Colon (tissue), 2 donors: ENCODE measurements at regions not wholly inside any gene's neighbourhood (a gene's known extent, or its start where the extent isn't known, plus 50 kb on each side); places are given as distances from the start of the nearest gene placed in this dataset.
"Not testable (repeated sequence)": the region's sequence is repeated elsewhere in the genome, so short reads cannot be mapped to it uniquely, and the experiment has no call there.

Experiments
- FAIRE-seq: peaks from 2 replicates; lab custom pipeline; 2012; peaks lifted over from hg19 to GRCh38; lab: Jason Lieb, UNC
- donor health status: control.
- donor health status: control.

GRCh38 chr2:136715146-136715545, 50.2 kb upstream of the THSD7B start:
- no peak for FAIRE-seq

GRCh38 chr2:136714452-136714951, 50.8 kb upstream of the THSD7B start:
- FAIRE-seq, result no peak

GRCh38 chr2:136713739-136714138, 51.6 kb upstream of the THSD7B start:
- no peak for FAIRE-seq

- FAIRE-seq, result no peak
Observed at GRCh38 chr2:136705336-136705735, 60.0 kb upstream of the THSD7B start.

- no peak for FAIRE-seq
Observed at GRCh38 chr2:136703214-136703613, 62.1 kb upstream of the THSD7B start.

- FAIRE-seq, result no peak
Observed at GRCh38 chr2:136696438-136696837, 68.9 kb upstream of the THSD7B start.

- FAIRE-seq, result no peak
Observed at GRCh38 chr2:136693966-136694365, 71.4 kb upstream of the THSD7B start.

GRCh38 chr2:136680079-136680478, 85.3 kb upstream of the THSD7B start:
- not testable (repeated sequence) for FAIRE-seq

- FAIRE-seq, result no peak
Observed at GRCh38 chr2:136665736-136666135, 99.6 kb upstream of the THSD7B start.

- no peak for FAIRE-seq
Observed at GRCh38 chr2:136664713-136665405, 100.5 kb upstream of the THSD7B start.

GRCh38 chr2:136658201-136658600, 107.1 kb upstream of the THSD7B start:
- no peak for FAIRE-seq

GRCh38 chr2:136653861-136654260, 111.5 kb upstream of the THSD7B start:
- FAIRE-seq, result no peak

GRCh38 chr2:136651456-136652010, 113.8 kb upstream of the THSD7B start:
- no peak for FAIRE-seq

- no peak for FAIRE-seq
Observed at GRCh38 chr2:136647039-136647438, 118.3 kb upstream of the THSD7B start.

- no peak for FAIRE-seq
Observed at GRCh38 chr2:136645236-136645828, 120.0 kb upstream of the THSD7B start.

GRCh38 chr2:136639651-136640050, 125.7 kb upstream of the THSD7B start:
- no peak for FAIRE-seq

GRCh38 chr2:136638193-136638592, 127.2 kb upstream of the THSD7B start:
- no peak for FAIRE-seq

GRCh38 chr2:136637402-136637801, 127.9 kb upstream of the THSD7B start:
- FAIRE-seq, result no peak

- FAIRE-seq, result no peak
Observed at GRCh38 chr2:136628490-136628889, 136.9 kb upstream of the THSD7B start.

- no peak for FAIRE-seq
Observed at GRCh38 chr2:136613096-136613495, 152.2 kb upstream of the THSD7B start.

GRCh38 chr2:136612079-136612478, 153.3 kb upstream of the THSD7B start:
- FAIRE-seq, result no peak

- FAIRE-seq, result no peak
Observed at GRCh38 chr2:136611451-136611850, 153.9 kb upstream of the THSD7B start.

- no peak for FAIRE-seq
Observed at GRCh38 chr2:136582628-136583205, 182.6 kb upstream of the THSD7B start.
